ENCODE measurements at regions not wholly inside any gene's neighbourhood (a gene's known extent, or its start where the extent isn't known, plus 50 kb on each side); places are given as distances from the start of the nearest gene placed in this dataset.
"Not testable (repeated sequence)": the region's sequence is repeated elsewhere in the genome, so short reads cannot be mapped to it uniquely, and the experiment has no call there.

GRCh38 chr1:199089393-199090122 lies 450.7 kb downstream of the PTPRC start:
- Histone ChIP-seq H3K27me3 (ENCODE audit: insufficient read depth, low read length) (no peaks in the 10 kb centered on the region), H3K27ac (ENCODE audit: low read depth, low read length) (no peak overlapping the region), H3K36me3 (ENCODE audit: insufficient read depth, low read length) (no peaks in the 10 kb centered on the region), H3K9ac (ENCODE audit: low read length) (no peak overlapping the region), H3K4me2 (ENCODE audit: low read length) (no peak overlapping the region), H3K4me1 (ENCODE audit: insufficient read depth, low read length) (no peaks in the 10 kb centered on the region), H3K9me3 (ENCODE audit: insufficient read depth, low read depth, low read length) (no peaks in the 10 kb centered on the region), H4K20me1 (ENCODE audit: insufficient read depth, low read length) (no peaks in the 10 kb centered on the region), H3K79me2 (ENCODE audit: insufficient read depth, low read length) (no peaks in the 10 kb centered on the region), H3K4me3 (ENCODE audit: insufficient read depth, low read depth, low read length) (no peak overlapping the region), H2AFZ (ENCODE audit: low read depth, low read length) (no peak overlapping the region)
- Mint-ChIP-seq H3K4me1 (ENCODE audit: low read depth, unreplicated experiment) (peaks cover 6% of the 10 kb centered on the region), H3K9me3 (ENCODE audit: unreplicated experiment) (no peaks in the 10 kb centered on the region), H3K27ac (ENCODE audit: unreplicated experiment) (no peak overlapping the region), H3K4me3 (ENCODE audit: unreplicated experiment) (no peak overlapping the region), H3K27me3 (ENCODE audit: low read depth, unreplicated experiment) (no peaks in the 10 kb centered on the region), H3K36me3 (ENCODE audit: low read depth, unreplicated experiment) (no peaks in the 10 kb centered on the region)
- DNase-seq (ENCODE audit: low read depth) (no peak), FAIRE-seq (no peak)
- TF ChIP-seq CTCF (IDR thresholded peaks at IDR 0.05; ENCODE audit: insufficient read depth, low read depth, low read length) (no peak), EZH2 (IDR thresholded peaks at IDR 0.05; ENCODE audit: insufficient read depth, low read length) (no peak)

GRCh38 chr1:199095628-199096027 lies 456.8 kb downstream of the PTPRC start:
- not testable (repeated sequence) for H3K27me3 ChIP-seq (ENCODE audit: insufficient read depth, low read length); H3K36me3 ChIP-seq (ENCODE audit: insufficient read depth, low read length); H3K27ac ChIP-seq (ENCODE audit: low read depth, low read length); H3K4me2 ChIP-seq (ENCODE audit: low read length); H3K27me3 Mint-ChIP-seq (ENCODE audit: low read depth, unreplicated experiment); H3K9ac ChIP-seq (ENCODE audit: low read length); H3K4me3 Mint-ChIP-seq (ENCODE audit: unreplicated experiment); H3K9me3 ChIP-seq (ENCODE audit: insufficient read depth, low read depth, low read length); H3K4me1 Mint-ChIP-seq (ENCODE audit: low read depth, unreplicated experiment); DNase-seq (ENCODE audit: low read depth); H3K27ac Mint-ChIP-seq (ENCODE audit: unreplicated experiment); H2AFZ ChIP-seq (ENCODE audit: low read depth, low read length); H4K20me1 ChIP-seq (ENCODE audit: insufficient read depth, low read length); H3K4me1 ChIP-seq (ENCODE audit: insufficient read depth, low read length); H3K36me3 Mint-ChIP-seq (ENCODE audit: low read depth, unreplicated experiment); FAIRE-seq; H3K4me3 ChIP-seq (ENCODE audit: insufficient read depth, low read depth, low read length); H3K9me3 Mint-ChIP-seq (ENCODE audit: unreplicated experiment); H3K79me2 ChIP-seq (ENCODE audit: insufficient read depth, low read length)

- H3K27ac Mint-ChIP-seq (ENCODE audit: unreplicated experiment) = no peak overlapping the region
Measured at GRCh38 chr1:199096591-199096990, 457.8 kb downstream of the PTPRC start.

More at GRCh38 chr1:199096591-199096990, 457.8 kb downstream of the PTPRC start:
- Histone ChIP-seq H3K9ac (ENCODE audit: low read length) (no peak overlapping the region), H2AFZ (ENCODE audit: low read depth, low read length) (no peak overlapping the region), H3K27me3 (ENCODE audit: insufficient read depth, low read length) (no peaks in the 10 kb centered on the region), H3K9me3 (ENCODE audit: insufficient read depth, low read depth, low read length) (no peaks in the 10 kb centered on the region), H4K20me1 (ENCODE audit: insufficient read depth, low read length) (no peaks in the 10 kb centered on the region), H3K4me1 (ENCODE audit: insufficient read depth, low read length) (no peaks in the 10 kb centered on the region), H3K27ac (ENCODE audit: low read depth, low read length) (no peak overlapping the region), H3K4me2 (ENCODE audit: low read length) (no peak overlapping the region), H3K4me3 (ENCODE audit: insufficient read depth, low read depth, low read length) (no peak overlapping the region), H3K79me2 (ENCODE audit: insufficient read depth, low read length) (no peaks in the 10 kb centered on the region), H3K36me3 (ENCODE audit: insufficient read depth, low read length) (no peaks in the 10 kb centered on the region)
- Mint-ChIP-seq H3K27me3 (ENCODE audit: low read depth, unreplicated experiment) (no peaks in the 10 kb centered on the region), H3K9me3 (ENCODE audit: unreplicated experiment) (peaks cover 2% of the 10 kb centered on the region), H3K4me3 (ENCODE audit: unreplicated experiment) (no peak overlapping the region), H3K4me1 (ENCODE audit: low read depth, unreplicated experiment) (no peaks in the 10 kb centered on the region), H3K36me3 (ENCODE audit: low read depth, unreplicated experiment) (no peaks in the 10 kb centered on the region)
- FAIRE-seq (no peak), DNase-seq (ENCODE audit: low read depth) (no peak)
- TF ChIP-seq EZH2 (IDR thresholded peaks at IDR 0.05; ENCODE audit: insufficient read depth, low read length) (no peak), CTCF (IDR thresholded peaks at IDR 0.05; ENCODE audit: insufficient read depth, low read depth, low read length) (no peak)

Data from astrocyte (in vitro differentiated cells and primary cell).